ENCODE measurements at regions not wholly inside any gene's neighbourhood (a gene's known extent, or its start where the extent isn't known, plus 50 kb on each side); places are given as distances from the start of the nearest gene placed in this dataset.

DNA sequence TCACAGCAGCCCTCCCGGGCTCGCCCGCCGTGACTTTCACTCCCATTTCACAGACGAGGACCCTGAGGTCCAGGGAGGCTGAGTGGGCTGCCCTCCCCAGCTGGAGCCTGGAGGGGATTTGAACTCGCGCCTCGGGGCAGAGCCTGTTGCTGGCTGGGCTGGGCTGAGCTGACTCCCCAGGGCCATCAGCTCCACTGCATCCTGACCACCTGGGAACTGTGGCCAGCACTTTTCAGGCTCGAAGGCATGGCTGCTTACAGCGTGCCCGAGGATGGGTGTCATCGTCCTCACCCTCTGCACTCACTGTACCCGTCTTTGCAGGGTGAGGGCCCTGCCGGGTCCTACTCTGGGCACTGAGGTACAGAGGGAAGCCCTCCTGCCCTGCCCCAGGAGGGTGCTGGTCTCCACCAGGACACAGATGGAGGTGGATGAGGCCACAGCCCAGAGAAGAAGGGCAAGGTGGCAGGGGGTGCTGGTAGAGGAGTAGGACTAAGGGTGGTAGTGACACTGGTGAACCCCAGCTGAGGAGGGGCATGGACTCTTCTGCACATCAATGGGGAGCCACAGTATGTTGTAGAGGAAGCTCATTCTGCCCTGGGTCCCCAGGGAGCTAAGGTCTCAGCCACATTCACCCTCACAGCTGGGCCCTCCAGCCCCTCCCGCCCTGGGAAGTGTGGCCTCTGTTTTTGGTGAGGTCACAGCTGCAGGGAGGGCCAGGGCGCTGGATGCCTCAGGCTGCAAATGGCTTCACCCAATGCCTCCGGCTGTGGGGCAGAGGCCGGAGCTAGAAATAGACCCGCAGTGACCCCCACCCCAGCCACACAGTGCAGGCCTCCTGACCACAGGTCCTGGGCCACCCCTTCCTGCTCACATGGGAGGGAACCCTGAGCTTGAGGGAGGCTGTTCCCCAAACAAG is 365.1 kb upstream of the SFSWAP start:
- intact Hi-C loops (cut with DNase I): loop anchor here in 1 of 2 donors (5.0 kb wide), 1 partner anchor 277 kb away; no protein-coding TSS in a partner anchor
- H3K27me3 ChIP-seq: no peaks in the 10 kb centered on the region
- H3K36me3 ChIP-seq (replicated peaks in 1 of 2): no peaks in the 10 kb centered on the region
- TF ChIP-seq POLR2A (IDR thresholded peaks at IDR 0.05): no peak
- TF ChIP-seq, protein P1, sequence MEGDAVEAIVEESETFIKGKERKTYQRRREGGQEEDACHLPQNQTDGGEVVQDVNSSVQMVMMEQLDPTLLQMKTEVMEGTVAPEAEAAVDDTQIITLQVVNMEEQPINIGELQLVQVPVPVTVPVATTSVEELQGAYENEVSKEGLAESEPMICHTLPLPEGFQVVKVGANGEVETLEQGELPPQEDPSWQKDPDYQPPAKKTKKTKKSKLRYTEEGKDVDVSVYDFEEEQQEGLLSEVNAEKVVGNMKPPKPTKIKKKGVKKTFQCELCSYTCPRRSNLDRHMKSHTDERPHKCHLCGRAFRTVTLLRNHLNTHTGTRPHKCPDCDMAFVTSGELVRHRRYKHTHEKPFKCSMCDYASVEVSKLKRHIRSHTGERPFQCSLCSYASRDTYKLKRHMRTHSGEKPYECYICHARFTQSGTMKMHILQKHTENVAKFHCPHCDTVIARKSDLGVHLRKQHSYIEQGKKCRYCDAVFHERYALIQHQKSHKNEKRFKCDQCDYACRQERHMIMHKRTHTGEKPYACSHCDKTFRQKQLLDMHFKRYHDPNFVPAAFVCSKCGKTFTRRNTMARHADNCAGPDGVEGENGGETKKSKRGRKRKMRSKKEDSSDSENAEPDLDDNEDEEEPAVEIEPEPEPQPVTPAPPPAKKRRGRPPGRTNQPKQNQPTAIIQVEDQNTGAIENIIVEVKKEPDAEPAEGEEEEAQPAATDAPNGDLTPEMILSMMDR (IDR thresholded peaks at IDR 0.05): no peak
- no peaks in the 10 kb centered on the region for H3K9me3 ChIP-seq (replicated peaks in 1 of 3)
- no peak overlapping the region for H3K27ac ChIP-seq
- 79 to 93% (median 85%) methylated on average over 9 to 14 of the region's 19 CpGs for WGBS, 4 donors
- peaks cover 0 to 3% of the 10 kb centered on the region in 2 donors for H3K4me1 ChIP-seq (replicated peaks in 1 of 2)
- H3K4me3 ChIP-seq: no peak overlapping the region
- no peak for DNase-seq

DNA sequence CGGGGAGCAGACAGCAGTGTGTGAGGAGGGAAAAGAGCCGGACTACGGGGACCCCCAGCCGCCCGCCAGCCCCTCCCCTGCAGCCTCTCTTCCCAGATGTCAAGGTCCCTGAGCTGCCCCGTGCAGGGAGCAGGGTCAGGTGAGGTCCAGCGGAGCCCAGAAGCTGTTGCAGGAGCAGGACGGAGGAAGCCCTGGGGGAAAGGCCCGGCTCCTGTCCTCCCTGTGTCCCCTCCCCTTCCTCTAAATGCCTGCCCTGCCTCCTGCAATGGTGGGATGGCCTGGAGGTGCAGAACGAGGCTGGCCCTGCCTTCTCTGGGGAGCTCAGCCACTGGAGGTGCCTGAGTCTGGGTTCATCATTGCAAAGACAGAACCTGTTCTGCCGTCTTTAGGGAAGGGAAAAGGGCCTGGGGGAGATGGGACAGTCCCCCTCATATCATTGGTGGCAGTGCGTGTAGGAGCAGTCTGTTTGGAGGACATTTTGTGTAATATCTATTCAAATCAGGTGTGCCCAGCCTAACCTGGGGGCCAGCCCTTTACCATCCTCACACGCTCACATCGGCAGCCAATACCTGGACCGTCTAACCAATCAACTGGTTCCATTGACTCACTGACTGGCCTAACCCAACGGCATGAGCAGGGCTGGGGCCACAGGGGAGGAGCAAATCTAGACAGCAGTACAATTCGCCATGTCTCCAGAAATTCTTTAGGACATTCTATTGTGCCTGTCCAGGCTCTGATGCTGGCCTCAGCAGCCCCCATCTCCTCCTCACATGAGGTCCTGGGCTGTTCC is 364.1 kb upstream of the SFSWAP start:
- TF ChIP-seq, protein P1 (IDR thresholded peaks at IDR 0.05): no peak
- no peak for TF ChIP-seq POLR2A (IDR thresholded peaks at IDR 0.05)
- no peaks in the 10 kb centered on the region for H3K36me3 ChIP-seq (replicated peaks in 1 of 2)
- DNase-seq: no peak
- peaks cover 0 to 3% of the 10 kb centered on the region in 2 donors for H3K4me1 ChIP-seq (replicated peaks in 1 of 2)
- no peak overlapping the region for H3K4me3 ChIP-seq
- intact Hi-C loops (cut with DNase I): loop anchor here in 1 of 2 donors (5.0 kb wide), 1 partner anchor 276 kb away; no protein-coding TSS in a partner anchor
- no peaks in the 10 kb centered on the region for H3K9me3 ChIP-seq (replicated peaks in 1 of 3)
- no peak overlapping the region for H3K27ac ChIP-seq
- no peaks in the 10 kb centered on the region for H3K27me3 ChIP-seq
- 59 to 86% (median 74%) methylated on average over 8 to 16 of the region's 17 CpGs for WGBS, 4 donors

DNA sequence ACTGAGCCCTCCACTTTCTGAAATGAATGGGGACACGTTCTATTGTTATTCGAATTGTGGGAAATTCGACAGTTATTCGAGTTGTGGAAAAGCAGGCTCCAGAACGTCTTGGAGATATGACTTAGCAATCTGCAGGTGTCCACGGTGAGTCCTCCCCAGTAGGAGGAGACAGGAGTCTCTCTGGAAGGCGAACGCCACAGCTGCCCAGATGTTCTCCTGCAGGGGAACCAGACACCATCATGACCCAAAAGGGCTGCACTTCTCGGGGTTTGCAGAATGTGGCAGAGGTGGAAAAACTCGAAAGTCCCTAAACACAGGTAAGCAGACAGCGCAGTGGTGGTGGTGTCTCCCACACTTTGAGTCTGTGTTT is 363.6 kb upstream of the SFSWAP start:
- no peaks in the 10 kb centered on the region for H3K27me3 ChIP-seq

DNA sequence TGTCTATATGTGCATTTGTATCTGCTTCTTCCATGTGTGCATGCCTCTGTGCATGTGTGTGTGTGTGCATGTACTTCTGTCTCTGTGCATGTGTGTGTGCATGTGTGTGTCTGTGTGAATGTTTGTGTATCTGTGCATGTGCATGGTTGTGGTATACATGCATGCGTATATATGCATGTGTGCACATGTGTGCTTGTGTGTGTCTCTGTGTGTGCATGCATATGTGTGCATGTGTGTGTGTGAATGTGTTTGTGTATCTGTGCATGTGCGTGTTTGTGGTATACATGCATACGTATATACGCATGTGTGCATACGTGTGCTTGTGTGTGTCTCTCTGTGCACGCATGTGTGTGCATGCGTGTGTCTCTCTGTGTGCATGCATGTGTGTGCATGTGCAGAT is 363.2 kb upstream of the SFSWAP start:
- DNase-seq: no peak
- H3K4me3 ChIP-seq: no peak overlapping the region
- no peaks in the 10 kb centered on the region for H3K9me3 ChIP-seq (replicated peaks in 1 of 3)
- no peaks in the 10 kb centered on the region for H3K27me3 ChIP-seq
- H3K27ac ChIP-seq: no peak overlapping the region
- TF ChIP-seq POLR2A (IDR thresholded peaks at IDR 0.05): no peak
- TF ChIP-seq, protein P1 (IDR thresholded peaks at IDR 0.05): no peak
- intact Hi-C loops (cut with DNase I): loop anchor here in 1 of 2 donors (5.0 kb wide), 1 partner anchor 275 kb away; no protein-coding TSS in a partner anchor
- H3K36me3 ChIP-seq (replicated peaks in 1 of 2): no peaks in the 10 kb centered on the region
- whole genome bisulfite sequencing, 4 donors: 86 to 95% (median 91%) methylated on average over 7 of the region's 7 CpGs
- peaks cover 0 to 3% of the 10 kb centered on the region in 2 donors for H3K4me1 ChIP-seq (replicated peaks in 1 of 2)

More for the DNA sequence above, 363.6 kb upstream of the SFSWAP start:
- DNase-seq: peak in 1 of 7 donors; percentile 20
- Histone ChIP-seq H3K4me1 (replicated peaks in 1 of 2) (peaks cover 0 to 3% of the 10 kb centered on the region in 2 donors), H3K27ac (no peak overlapping the region), H3K4me3 (no peak overlapping the region), H3K36me3 (replicated peaks in 1 of 2) (no peaks in the 10 kb centered on the region), H3K9me3 (replicated peaks in 1 of 3) (no peaks in the 10 kb centered on the region)
- 78 to 84% (median 82%) methylated on average over 11 of the region's 11 CpGs for WGBS, 4 donors
- no peak for TF ChIP-seq POLR2A (IDR thresholded peaks at IDR 0.05)
- intact Hi-C loops (cut with DNase I): loop anchor here in 1 of 2 donors (5.0 kb wide), 1 partner anchor 275 kb away; no protein-coding TSS in a partner anchor

All from adrenal gland (tissue), 9 donors.